ENCODE measurements at regions not wholly inside any gene's neighbourhood (a gene's known extent, or its start where the extent isn't known, plus 50 kb on each side); places are given as distances from the start of the nearest gene placed in this dataset.

- Histone ChIP-seq H3K27ac (no peak overlapping the region), H3K9me3 (no peaks in the 10 kb centered on the region), H3K36me3 (no peaks in the 10 kb centered on the region), H3K27me3 (no peaks in the 10 kb centered on the region), H3K4me3 (no peak overlapping the region), H3K4me1 (no peaks in the 10 kb centered on the region)
- DNase-seq (ENCODE audit: extremely low spot score in 2 of 2): no peak
- intact Hi-C loops (cut with DNase I): no loop called here
- TF ChIP-seq POLR2A (IDR thresholded peaks at IDR 0.05): no peak
- TF ChIP-seq POLR2AphosphoS5 (IDR thresholded peaks at IDR 0.05; ENCODE audit: insufficient read depth in 1 of 2, low read depth in 1 of 2): no peak
- no peak for TF ChIP-seq CTCF (IDR thresholded peaks at IDR 0.05)
These were observed 246.8 kb upstream of the NWD2 start for GRCh38 chr4:36997727-36998126.

GRCh38 chr4:37000281-37000680 lies 244.3 kb upstream of the NWD2 start:
- H3K27me3 ChIP-seq: no peaks in the 10 kb centered on the region
- intact Hi-C loops (cut with DNase I): no loop called here
- no peak for DNase-seq (ENCODE audit: extremely low spot score in 2 of 2)
- no peaks in the 10 kb centered on the region for H3K9me3 ChIP-seq
- no peak overlapping the region for H3K4me3 ChIP-seq
- H3K27ac ChIP-seq: no peak overlapping the region
- no peaks in the 10 kb centered on the region for H3K4me1 ChIP-seq
- H3K36me3 ChIP-seq: no peaks in the 10 kb centered on the region
- TF ChIP-seq CTCF (IDR thresholded peaks at IDR 0.05): no peak
- no peak for TF ChIP-seq POLR2A (IDR thresholded peaks at IDR 0.05)
- TF ChIP-seq POLR2AphosphoS5 (IDR thresholded peaks at IDR 0.05; ENCODE audit: insufficient read depth in 1 of 2, low read depth in 1 of 2): no peak

GRCh38 chr4:37001688-37002436 lies 242.7 kb upstream of the NWD2 start:
- Histone ChIP-seq H3K27ac (no peak overlapping the region), H3K4me1 (no peaks in the 10 kb centered on the region), H3K27me3 (no peaks in the 10 kb centered on the region), H3K9me3 (no peaks in the 10 kb centered on the region), H3K36me3 (no peaks in the 10 kb centered on the region), H3K4me3 (no peak overlapping the region)
- intact Hi-C loops (cut with DNase I): no loop called here
- no peak for TF ChIP-seq POLR2AphosphoS5 (IDR thresholded peaks at IDR 0.05; ENCODE audit: insufficient read depth in 1 of 2, low read depth in 1 of 2)
- TF ChIP-seq POLR2A (IDR thresholded peaks at IDR 0.05): no peak
- TF ChIP-seq CTCF (IDR thresholded peaks at IDR 0.05): no peak
- no peak for DNase-seq (ENCODE audit: extremely low spot score in 2 of 2)

- Histone ChIP-seq H3K9me3 (no peaks in the 10 kb centered on the region), H3K4me1 (no peaks in the 10 kb centered on the region), H3K27me3 (no peaks in the 10 kb centered on the region), H3K36me3 (no peaks in the 10 kb centered on the region), H3K27ac (no peak overlapping the region), H3K4me3 (no peak overlapping the region)
- intact Hi-C loops (cut with DNase I): no loop called here
- TF ChIP-seq POLR2AphosphoS5 (IDR thresholded peaks at IDR 0.05; ENCODE audit: insufficient read depth in 1 of 2, low read depth in 1 of 2): no peak
- no peak for TF ChIP-seq POLR2A (IDR thresholded peaks at IDR 0.05)
- no peak for TF ChIP-seq CTCF (IDR thresholded peaks at IDR 0.05)
- DNase-seq (ENCODE audit: extremely low spot score in 2 of 2): no peak
These were observed 241.9 kb upstream of the NWD2 start for GRCh38 chr4:37002625-37003024.

GRCh38 chr4:37008199-37008598 lies 236.3 kb upstream of the NWD2 start:
- Histone ChIP-seq H3K4me3 (no peak overlapping the region), H3K27me3 (no peaks in the 10 kb centered on the region), H3K27ac (no peak overlapping the region), H3K9me3 (no peaks in the 10 kb centered on the region), H3K4me1 (no peaks in the 10 kb centered on the region), H3K36me3 (no peaks in the 10 kb centered on the region)
- DNase-seq (ENCODE audit: extremely low spot score in 2 of 2): no peak
- intact Hi-C loops (cut with DNase I): no loop called here
- TF ChIP-seq POLR2AphosphoS5 (IDR thresholded peaks at IDR 0.05; ENCODE audit: insufficient read depth in 1 of 2, low read depth in 1 of 2) (no peak), POLR2A (IDR thresholded peaks at IDR 0.05) (no peak), CTCF (IDR thresholded peaks at IDR 0.05) (no peak)
